GM12878 (cell line): ENCODE measurements at regions not wholly inside any gene's neighbourhood (a gene's known extent, or its start where the extent isn't known, plus 50 kb on each side); places are given as distances from the start of the nearest gene placed in this dataset.

ENCODE experiments used
- ATAC-seq: fragments of 200-7000 bp; cut with Tn5 transposase; 3 replicates; pipeline ENCODE4 v1.9.1; 2020; ENCODE audit warnings: mild to moderate bottlenecking, moderate library complexity
- BruUV-seq: library from RNA; stranded (reverse); fragments of 400-500 nt; replicated peaks from 2 replicates; lab custom pipeline; 2021; lab: Mats Ljungman, UMichigan
- CTCF ChIA-PET: fragments of 300-600 bp; sonication (Branson Sonifier 250); formaldehyde crosslinking; extraction: SDS; loops from one replicate; lab custom pipeline; 2021; ENCODE audit warnings: inconsistent platforms; lab: Yijun Ruan, JAX
- POLR2A ChIA-PET: fragments of 350-600 bp; formaldehyde crosslinking; extraction: SDS; loops from one replicate; lab custom pipeline; 2021; ENCODE audit warnings: inconsistent platforms; lab: Charles Lee
- RAD21 ChIA-PET: fragments of 300-600 bp; sonication (Branson Sonifier 250); formaldehyde crosslinking; loops from one replicate; lab custom pipeline; 2023; ENCODE audit warnings: antibody characterized with exemption; ENCODE audit not compliant: unreplicated experiment; lab: Charles Lee
- SMC1A ChIA-PET: fragments of 300-600 bp; sonication (Branson Sonifier 250); formaldehyde crosslinking; loops from one replicate; lab custom pipeline; 2023; ENCODE audit not compliant: unreplicated experiment, uncharacterized antibody; lab: Charles Lee
- DNase-seq: peaks from one replicate; pipeline ENCODE4 v3.0.0-alpha.2; 2011; ENCODE audit warnings: low read depth, low spot score
- FAIRE-seq: peaks from 3 replicates; lab custom pipeline; 2011; peaks lifted over from hg19 to GRCh38; lab: Jason Lieb, UNC
- H2AFZ ChIP-seq: 2 replicates; pipeline ENCODE4 v1.6.0; 2011; ENCODE audit warnings: low read depth, low read length, control low read depth; ENCODE audit not compliant: control insufficient read depth
- H3K27ac ChIP-seq: 2 replicates; pipeline ENCODE4 v1.5.1; 2011; ENCODE audit warnings: control low read depth; ENCODE audit not compliant: control insufficient read depth, insufficient read depth
- H3K27me3 ChIP-seq, 2 experiments: replicated peaks in 1 of 2; 2 replicates each; pipeline versions ENCODE4 v1.6.0 to v1.6.1; 2011; ENCODE audit warnings: low read length in 1 of 2; ENCODE audit not compliant: control insufficient read depth in 2 of 2, insufficient read depth in 2 of 2
- H3K36me3 ChIP-seq, 2 experiments: 2 replicates each; pipeline ENCODE4 v1.5.1; 2011; ENCODE audit warnings: low read length in 1 of 2; ENCODE audit not compliant: control insufficient read depth in 2 of 2, insufficient read depth in 2 of 2
- H3K4me1 ChIP-seq: 2 replicates; pipeline ENCODE4 v1.6.1; 2011; ENCODE audit warnings: mild to moderate bottlenecking, low read length, moderate library complexity, mixed read lengths; ENCODE audit not compliant: control insufficient read depth, insufficient read depth
- H3K4me2 ChIP-seq: 2 replicates; pipeline ENCODE4 v1.6.0; 2011; ENCODE audit warnings: control low read depth; ENCODE audit not compliant: control insufficient read depth, insufficient read depth
- H3K4me3 ChIP-seq: fragments of 200-600 bp; sonication (generic); 2 replicates; pipeline ENCODE4 v1.5.1; 2016
- H3K79me2 ChIP-seq: 2 replicates; pipeline ENCODE4 v1.6.0; 2011; ENCODE audit warnings: low read length; ENCODE audit not compliant: control insufficient read depth, insufficient read depth
- H3K9ac ChIP-seq: 2 replicates; pipeline ENCODE4 v1.8.0; 2011; ENCODE audit warnings: low read length, control low read depth, mixed read lengths; ENCODE audit not compliant: control insufficient read depth, insufficient read depth
- H3K9me3 ChIP-seq: replicated peaks from 3 replicates; pipeline ENCODE4 v1.5.1; 2011; ENCODE audit warnings: mild to moderate bottlenecking, low read length; ENCODE audit not compliant: control insufficient read depth, insufficient read depth
- H4K20me1 ChIP-seq: 2 replicates; pipeline ENCODE4 v1.6.0; 2011; ENCODE audit not compliant: control insufficient read depth, insufficient read depth
- BHLHE40 ChIP-seq, 2 experiments: fragments of 450-650 bp in 1 of 2; IDR thresholded peaks; 2 replicates each; pipeline ENCODE4 v1.6.1; 2011 to 2017; ENCODE audit warnings: low read depth in 2 of 2, borderline replicate concordance in 1 of 2, improper control_type of control experiment in 1 of 2, low read length in 1 of 2, mild to moderate bottlenecking in 1 of 2
- CHD2 ChIP-seq: IDR thresholded peaks from 2 replicates; pipeline ENCODE4 v1.6.1; 2011; ENCODE audit warnings: low read depth, low read length, improper control_type of control experiment, borderline replicate concordance
- FOXM1 ChIP-seq: IDR thresholded peaks from 2 replicates; pipeline ENCODE4 v1.6.1; 2012; ENCODE audit warnings: low read depth, mild to moderate bottlenecking, inconsistent platforms, low read length, moderate library complexity
- HDAC6 ChIP-seq: fragments of 200-600 bp; sonication (generic); IDR thresholded peaks from one replicate; pipeline ENCODE4 v1.8.0; 2017; ENCODE audit warnings: antibody characterized with exemption; ENCODE audit not compliant: unreplicated experiment
- HDGF ChIP-seq: fragments of 450-650 bp; IDR thresholded peaks from 2 replicates; pipeline ENCODE4 v1.6.1; 2016; ENCODE audit warnings: antibody characterized with exemption
- HSF1 ChIP-seq: fragments of 150-350 bp; IDR thresholded peaks from 2 replicates; pipeline ENCODE4 v1.6.1; 2014; ENCODE audit warnings: mild to moderate bottlenecking, low read depth, low read length
- IRF5 ChIP-seq: fragments of 450-650 bp; IDR thresholded peaks from 2 replicates; pipeline ENCODE4 v1.6.1; 2017; ENCODE audit warnings: borderline replicate concordance
- KDM1A ChIP-seq: fragments of 200-600 bp; sonication (generic); IDR thresholded peaks from 2 replicates; pipeline ENCODE4 v1.6.1; 2016; ENCODE audit warnings: borderline replicate concordance
- MYC ChIP-seq: IDR thresholded peaks from 2 replicates; pipeline ENCODE4 v1.6.1; 2011; ENCODE audit warnings: mild to moderate bottlenecking, low read length, moderate library complexity, inconsistent platforms; ENCODE audit not compliant: insufficient read depth, insufficient replicate concordance, insufficient read length, severe bottlenecking
- NFYA ChIP-seq: IDR thresholded peaks from 2 replicates; pipeline ENCODE4 v1.6.1; 2011; ENCODE audit warnings: low read depth, mild to moderate bottlenecking, low read length, improper control_type of control experiment, borderline replicate concordance
- NR2C1 ChIP-seq: fragments of 450-650 bp; IDR thresholded peaks from 2 replicates; pipeline ENCODE4 v1.6.1; 2017; ENCODE audit warnings: antibody characterized with exemption, mild to moderate bottlenecking, moderate library complexity
- PAX8 ChIP-seq: fragments of 450-650 bp; IDR thresholded peaks from 2 replicates; pipeline ENCODE4 v1.6.1; 2017; ENCODE audit warnings: mild to moderate bottlenecking, moderate library complexity
- RAD51 ChIP-seq: fragments of 450-650 bp; IDR thresholded peaks from 2 replicates; pipeline ENCODE4 v1.6.1; 2016; ENCODE audit warnings: moderate library complexity, mild to moderate bottlenecking, inconsistent platforms
- SIX5 ChIP-seq: IDR thresholded peaks from 2 replicates; pipeline ENCODE4 v1.6.1; 2011; ENCODE audit warnings: mild to moderate bottlenecking, low read depth, low read length, moderate library complexity; ENCODE audit not compliant: severe bottlenecking
- SPI1 ChIP-seq: IDR thresholded peaks from 2 replicates; pipeline ENCODE4 v1.6.1; 2011; ENCODE audit warnings: low read depth, mild to moderate bottlenecking, low read length, moderate library complexity, borderline replicate concordance; ENCODE audit not compliant: insufficient read depth
- STAT1 ChIP-seq: fragments of 450-650 bp; conservative IDR thresholded peaks from 2 replicates; pipeline ENCODE4 v1.6.1; 2014; ENCODE audit warnings: antibody characterized with exemption, mild to moderate bottlenecking
- ZNF207 ChIP-seq: fragments of 450-650 bp; IDR thresholded peaks from 2 replicates; pipeline ENCODE4 v1.6.1; 2014; ENCODE audit warnings: antibody characterized with exemption, mild to moderate bottlenecking, borderline replicate concordance
- ZNF384 ChIP-seq: IDR thresholded peaks from 2 replicates; pipeline ENCODE4 v1.6.1; 2012; ENCODE audit warnings: low read depth, mild to moderate bottlenecking, low read length, improper control_type of control experiment, borderline replicate concordance
- WGBS: methylation state at CpG from one replicate; pipeline ENCODE4 v1.1.6; 2016; ENCODE audit warnings: low lambda C conversion rate; ENCODE audit not compliant: insufficient replicate concordance, insufficient coverage; ENCODE audit errors: missing lambda C conversion rate; 5-methylcytosine and 5-hydroxymethylcytosine counted together
- in situ Hi-C: fragments of 300-500 bp; cut with MboI; formaldehyde crosslinking; loops from 9 replicates; pipeline ENCODE4 v1.14.3; 2018; ENCODE audit warnings: mixed read lengths
- intact Hi-C: fragments of 100-400 bp; cut with micrococcal nuclease; formaldehyde crosslinking; loops from one replicate; pipeline ENCODE4 v1.14.2; 2022; ENCODE audit not compliant: unreplicated experiment

- no peak for TF ChIP-seq HDAC6
- no peak for TF ChIP-seq STAT1
- TF ChIP-seq BHLHE40 (IDR thresholded peaks at IDR 0.05; ENCODE audit: borderline replicate concordance in 1 of 2, low read depth in 2 of 2, low read length in 1 of 2) = no peak
- TF ChIP-seq SIX5 = no peak
- TF ChIP-seq KDM1A = no peak
Observed at GRCh38 chr16:85544668-85545067, 68.5 kb upstream of the GSE1 start (continued).

GRCh38 chr16:85545227-85545818 is 67.8 kb upstream of the GSE1 start:
- Histone ChIP-seq H3K9ac (no peak overlapping the region), H3K27me3 (no peaks in the 10 kb centered on the region), H3K79me2 (no peaks in the 10 kb centered on the region), H3K9me3 (no peaks in the 10 kb centered on the region; the same call in 2 of the 3 replicates), H3K4me1 (no peaks in the 10 kb centered on the region), H4K20me1 (no peaks in the 10 kb centered on the region), H3K36me3 (no peaks in the 10 kb centered on the region), H2AFZ (no peak overlapping the region), H3K4me2 (no peak overlapping the region), H3K27ac (no peak overlapping the region), H3K4me3 (no peak overlapping the region)
- no peak for TF ChIP-seq NR2C1
- no peak for TF ChIP-seq ZNF384
- TF ChIP-seq IRF5 = no peak
- TF ChIP-seq KDM1A = no peak
- no peak for TF ChIP-seq HDGF
- TF ChIP-seq HSF1 = no peak
- no peak for TF ChIP-seq ZNF207
- no peak for TF ChIP-seq RAD51
- TF ChIP-seq MYC = no peak
- TF ChIP-seq FOXM1 = no peak
- no peak for TF ChIP-seq PAX8
- no peak for TF ChIP-seq NFYA
- no peak for TF ChIP-seq CHD2
- no peak for TF ChIP-seq SPI1
- RAD21 ChIA-PET = no interaction called here
- 56% methylated on average over 7 of the region's 7 CpGs for WGBS
- intact Hi-C loops (no loop called here), in situ Hi-C loops (no loop called here)
- DNase-seq (no peak), ATAC-seq (no peak), FAIRE-seq (no peak)
- no TSS peak for BruUV-seq
- SMC1A ChIA-PET = no interaction called here
- POLR2A ChIA-PET = no interaction called here
- CTCF ChIA-PET = no interaction called here
